HUES6 (cell line): ENCODE measurements at regions not wholly inside any gene's neighbourhood (a gene's known extent, or its start where the extent isn't known, plus 50 kb on each side); places are given as distances from the start of the nearest gene placed in this dataset.

ENCODE experiments used
- H3K27ac ChIP-seq: 2 replicates; pipeline ENCODE4 v1.7.0; 2013; ENCODE audit warnings: low read depth, mild to moderate bottlenecking, low read length, inconsistent platforms
- H3K27me3 ChIP-seq: 2 replicates; pipeline ENCODE4 v1.6.1; 2013; ENCODE audit warnings: low read length; ENCODE audit not compliant: control insufficient read depth, insufficient read depth
- H3K36me3 ChIP-seq: 2 replicates; pipeline ENCODE4 v1.6.1; 2013; ENCODE audit warnings: low read length; ENCODE audit not compliant: control insufficient read depth, insufficient read depth
- H3K4me1 ChIP-seq: 2 replicates; pipeline ENCODE4 v1.6.1; 2013; ENCODE audit warnings: low read length; ENCODE audit not compliant: control insufficient read depth, insufficient read depth
- H3K4me3 ChIP-seq: 2 replicates; pipeline ENCODE4 v1.5.1; 2013; ENCODE audit warnings: low read depth, low read length
- H3K9ac ChIP-seq: one replicate; pipeline ENCODE4 v1.6.1; 2013; ENCODE audit warnings: mild to moderate bottlenecking, low read length
- H3K9me3 ChIP-seq: 2 replicates; pipeline ENCODE4 v1.6.1; 2013; ENCODE audit warnings: low read depth, low read length; ENCODE audit not compliant: control insufficient read depth, insufficient read depth

DNA sequence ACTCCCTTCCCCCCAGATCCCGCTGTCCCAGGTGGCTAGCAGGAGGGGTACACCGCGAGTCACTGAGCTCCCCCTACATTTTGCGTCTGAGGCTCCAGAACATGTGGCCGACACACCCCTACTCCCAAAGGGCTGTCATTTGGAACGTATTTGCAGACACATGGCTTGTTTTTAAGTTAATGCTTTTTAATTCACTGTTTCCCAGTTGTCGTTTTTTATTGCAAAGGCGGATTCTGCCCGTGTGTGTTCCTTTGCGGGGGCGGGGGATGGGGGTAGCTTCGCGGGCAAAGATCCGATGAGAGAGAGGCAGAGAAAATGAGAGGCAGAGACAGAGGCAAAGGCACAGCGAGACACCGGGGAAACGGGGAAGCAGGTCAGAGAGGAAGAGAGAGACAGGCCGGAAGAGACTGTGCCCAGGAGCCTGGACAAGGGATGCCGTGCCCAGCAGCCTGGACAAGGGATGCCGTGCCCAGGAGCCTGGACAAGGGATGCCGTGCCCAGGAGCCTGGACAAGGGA lies 270.2 kb downstream of the FOXD2 start:
- peak overlapping the region; percentile 73 for H3K4me3 ChIP-seq
- H3K27me3 ChIP-seq, result peaks cover 86% of the 10 kb centered on the region
- no peak overlapping the region for H3K9ac ChIP-seq
- H3K36me3 ChIP-seq, result no peaks in the 10 kb centered on the region
- peaks cover 15% of the 10 kb centered on the region for H3K4me1 ChIP-seq
- no peak overlapping the region for H3K27ac ChIP-seq
- no peaks in the 10 kb centered on the region for H3K9me3 ChIP-seq

DNA sequence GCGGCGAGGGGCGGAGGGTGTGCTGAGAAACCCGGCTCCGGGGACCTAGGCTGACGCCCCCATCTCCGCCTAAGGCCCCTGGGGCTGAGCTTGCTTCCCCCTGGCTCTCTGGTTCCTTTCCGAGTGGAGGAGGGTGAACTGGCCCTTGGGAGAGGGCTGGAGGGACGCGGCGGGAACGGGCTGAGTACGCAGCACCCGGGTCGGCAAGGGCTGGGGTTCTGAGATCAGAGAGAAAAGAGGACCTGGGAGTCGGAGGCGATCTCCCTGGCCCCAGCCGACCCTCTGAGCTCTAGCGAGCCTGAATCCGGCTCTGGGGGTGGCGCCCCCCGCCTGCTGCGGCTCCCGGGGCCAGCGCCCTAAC lies 270.8 kb downstream of the FOXD2 start:
- H3K4me3 ChIP-seq, result peak overlapping the region; percentile 73
- H3K27ac ChIP-seq, result no peak overlapping the region
- H3K9me3 ChIP-seq, result no peaks in the 10 kb centered on the region
- peaks cover 15% of the 10 kb centered on the region for H3K4me1 ChIP-seq
- peaks cover 91% of the 10 kb centered on the region for H3K27me3 ChIP-seq
- H3K9ac ChIP-seq, result no peak overlapping the region
- no peaks in the 10 kb centered on the region for H3K36me3 ChIP-seq

- H3K9ac ChIP-seq, result peak overlapping the region; percentile 41
- peak overlapping the region; percentile 73 for H3K4me3 ChIP-seq
Measured at GRCh38 chr1:47709019-47709871, 271.4 kb downstream of the FOXD2 start.

DNA sequence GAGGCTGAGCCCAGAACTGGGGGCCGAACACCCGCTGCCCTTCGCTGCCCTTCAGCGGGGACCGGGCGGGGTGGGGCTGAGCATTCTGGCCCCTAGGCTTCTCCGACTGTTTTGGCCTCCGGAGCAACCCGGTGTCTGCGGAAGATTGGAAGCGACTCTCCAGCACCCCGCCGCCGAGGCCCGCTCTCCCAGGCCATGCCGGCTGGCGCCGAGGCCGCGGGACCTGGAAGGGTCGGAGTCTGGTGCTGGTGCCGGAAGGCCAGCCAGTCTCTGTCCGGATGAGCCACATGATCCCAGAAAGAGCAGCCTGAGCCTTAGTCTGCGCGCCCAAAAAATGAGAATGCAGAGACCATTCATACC lies 272.0 kb downstream of the FOXD2 start:
- Histone ChIP-seq H3K36me3 (no peaks in the 10 kb centered on the region), H3K9ac (peak overlapping the region; percentile 41), H3K9me3 (no peaks in the 10 kb centered on the region), H3K4me3 (peak overlapping the region; percentile 73), H3K4me1 (peaks cover 15% of the 10 kb centered on the region), H3K27me3 (peaks cover 98% of the 10 kb centered on the region), H3K27ac (no peak overlapping the region)

More at GRCh38 chr1:47709019-47709871, 271.4 kb downstream of the FOXD2 start:
- no peak overlapping the region for H3K27ac ChIP-seq
- H3K36me3 ChIP-seq, result no peaks in the 10 kb centered on the region
- H3K9me3 ChIP-seq, result no peaks in the 10 kb centered on the region
- peaks cover 97% of the 10 kb centered on the region for H3K27me3 ChIP-seq
- peaks cover 15% of the 10 kb centered on the region for H3K4me1 ChIP-seq

DNA sequence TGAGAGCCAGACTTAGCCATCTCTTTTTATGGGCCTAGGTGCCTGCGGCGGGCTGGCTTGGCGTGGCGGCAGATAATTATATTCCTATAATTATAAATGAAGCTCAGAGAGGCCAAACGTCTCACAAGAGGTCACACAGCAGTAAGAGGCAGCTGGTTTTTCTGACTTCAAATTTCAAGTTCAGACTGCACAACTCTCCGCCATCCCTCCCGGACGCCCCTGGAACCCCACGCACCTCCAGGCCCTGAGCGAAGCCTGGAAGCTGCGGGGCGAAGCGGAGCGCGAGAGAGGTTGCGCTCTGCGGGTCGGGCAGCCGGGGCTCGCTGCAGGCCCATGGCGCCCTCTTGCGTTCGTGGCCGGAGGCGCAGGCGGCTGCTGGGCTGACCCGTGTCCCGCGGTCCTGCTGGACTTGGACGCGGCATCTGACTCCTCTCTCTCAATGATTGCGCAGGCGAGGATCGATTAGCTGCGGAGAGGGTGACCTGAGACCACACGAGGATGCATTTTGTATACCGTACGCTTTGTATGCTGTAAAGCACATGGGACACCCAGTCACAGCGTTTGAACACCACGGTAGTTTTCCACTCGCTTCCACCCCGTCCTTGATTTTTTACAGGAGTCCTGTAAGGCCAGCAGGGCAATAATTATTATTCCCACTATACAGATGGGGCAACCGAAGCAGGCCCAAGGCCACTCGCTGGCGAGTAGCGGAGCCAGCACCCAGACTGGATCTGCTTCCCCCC lies 272.7 kb downstream of the FOXD2 start:
- H3K4me3 ChIP-seq, result peak overlapping the region; percentile 73
- peaks cover 98% of the 10 kb centered on the region for H3K27me3 ChIP-seq
- H3K9me3 ChIP-seq, result no peaks in the 10 kb centered on the region
- no peak overlapping the region for H3K9ac ChIP-seq
- H3K27ac ChIP-seq, result no peak overlapping the region
- peaks cover 15% of the 10 kb centered on the region for H3K4me1 ChIP-seq
- H3K36me3 ChIP-seq, result no peaks in the 10 kb centered on the region
